GM12872 (cell line): ENCODE measurements at regions not wholly inside any gene's neighbourhood (a gene's known extent, or its start where the extent isn't known, plus 50 kb on each side); places are given as distances from the start of the nearest gene placed in this dataset.

Experiments
- TF ChIP-seq, protein P1 (sequence below): IDR thresholded peaks from 3 replicates; pipeline ENCODE4 v1.5.1; 2011; ENCODE audit warnings: low read depth, mild to moderate bottlenecking, low read length, moderate library complexity; ENCODE audit not compliant: insufficient read depth

DNA sequence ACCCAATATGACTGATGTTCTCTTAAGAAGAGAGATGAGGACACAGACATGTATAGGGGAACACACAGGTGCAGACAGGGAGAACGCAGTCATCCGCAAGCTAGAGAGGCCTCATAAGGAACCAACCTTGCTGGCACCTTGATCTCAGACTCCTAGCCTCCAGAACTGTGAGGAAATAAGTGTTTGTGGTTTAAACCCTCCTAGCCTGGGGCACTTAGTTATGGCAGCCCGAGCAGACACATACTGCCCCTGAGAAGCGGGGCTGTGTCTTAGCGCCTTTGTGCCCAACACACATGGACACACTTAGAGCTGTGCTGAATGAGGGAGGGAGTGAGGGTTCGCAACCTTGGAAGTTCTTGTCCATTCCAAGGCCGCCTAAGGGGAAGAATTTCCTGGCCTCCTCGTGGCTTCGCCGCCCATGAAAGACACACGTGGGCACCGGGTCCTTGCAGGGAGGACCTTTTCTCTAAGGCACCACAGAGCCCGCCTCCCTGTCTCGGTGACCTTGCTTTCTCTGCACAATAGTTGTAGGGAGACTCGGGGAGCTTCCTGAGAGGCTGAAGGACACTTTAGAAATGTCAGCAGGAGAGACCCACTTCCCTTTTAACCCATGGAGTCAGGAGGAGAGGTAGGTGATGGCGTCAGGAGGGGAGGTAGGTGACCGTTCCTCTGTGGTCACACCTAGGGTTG is 224.5 kb upstream of the HDAC4 start:
- TF ChIP-seq, protein P1, sequence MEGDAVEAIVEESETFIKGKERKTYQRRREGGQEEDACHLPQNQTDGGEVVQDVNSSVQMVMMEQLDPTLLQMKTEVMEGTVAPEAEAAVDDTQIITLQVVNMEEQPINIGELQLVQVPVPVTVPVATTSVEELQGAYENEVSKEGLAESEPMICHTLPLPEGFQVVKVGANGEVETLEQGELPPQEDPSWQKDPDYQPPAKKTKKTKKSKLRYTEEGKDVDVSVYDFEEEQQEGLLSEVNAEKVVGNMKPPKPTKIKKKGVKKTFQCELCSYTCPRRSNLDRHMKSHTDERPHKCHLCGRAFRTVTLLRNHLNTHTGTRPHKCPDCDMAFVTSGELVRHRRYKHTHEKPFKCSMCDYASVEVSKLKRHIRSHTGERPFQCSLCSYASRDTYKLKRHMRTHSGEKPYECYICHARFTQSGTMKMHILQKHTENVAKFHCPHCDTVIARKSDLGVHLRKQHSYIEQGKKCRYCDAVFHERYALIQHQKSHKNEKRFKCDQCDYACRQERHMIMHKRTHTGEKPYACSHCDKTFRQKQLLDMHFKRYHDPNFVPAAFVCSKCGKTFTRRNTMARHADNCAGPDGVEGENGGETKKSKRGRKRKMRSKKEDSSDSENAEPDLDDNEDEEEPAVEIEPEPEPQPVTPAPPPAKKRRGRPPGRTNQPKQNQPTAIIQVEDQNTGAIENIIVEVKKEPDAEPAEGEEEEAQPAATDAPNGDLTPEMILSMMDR = no peak

DNA sequence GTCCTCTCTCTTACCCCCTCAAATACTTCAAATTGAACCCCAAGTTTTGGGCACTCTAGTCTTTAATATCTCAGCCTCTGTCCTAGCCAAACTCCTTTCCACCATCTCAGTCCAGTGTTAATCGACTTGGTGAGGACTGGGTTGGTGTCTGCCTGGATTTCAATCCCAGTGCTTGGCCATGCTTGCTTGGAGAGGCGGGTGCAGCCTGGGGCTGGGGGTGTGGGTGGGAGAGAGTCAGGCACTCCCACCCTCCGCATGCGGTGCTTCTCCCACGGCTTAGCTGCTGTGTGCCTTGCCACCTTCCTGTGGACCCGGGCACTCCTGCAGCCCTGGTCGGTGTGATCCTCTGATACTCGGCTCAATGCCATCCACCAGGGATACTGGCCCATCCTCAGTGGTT is 220.8 kb upstream of the HDAC4 start:
- TF ChIP-seq, protein P1 = no peak

DNA sequence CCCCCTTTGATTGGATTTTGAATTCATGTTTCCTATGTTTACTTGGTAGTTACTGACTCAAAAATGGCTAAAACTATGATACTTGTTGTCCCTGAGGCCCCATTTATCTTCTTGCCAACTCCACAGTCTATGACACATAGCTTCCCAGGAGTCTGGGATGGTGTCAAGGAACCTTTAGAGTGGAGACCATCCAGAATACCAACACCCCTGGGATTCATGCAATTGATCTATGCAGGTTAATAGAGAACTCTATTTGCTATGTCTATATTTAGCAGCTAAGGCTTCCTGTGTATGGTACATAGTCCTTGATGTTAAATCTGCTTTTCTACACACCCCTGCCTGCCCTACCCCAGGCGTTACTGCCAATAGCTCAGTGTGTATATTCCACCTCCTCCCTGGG is 218.5 kb upstream of the HDAC4 start:
- TF ChIP-seq, protein P1 = no peak

DNA sequence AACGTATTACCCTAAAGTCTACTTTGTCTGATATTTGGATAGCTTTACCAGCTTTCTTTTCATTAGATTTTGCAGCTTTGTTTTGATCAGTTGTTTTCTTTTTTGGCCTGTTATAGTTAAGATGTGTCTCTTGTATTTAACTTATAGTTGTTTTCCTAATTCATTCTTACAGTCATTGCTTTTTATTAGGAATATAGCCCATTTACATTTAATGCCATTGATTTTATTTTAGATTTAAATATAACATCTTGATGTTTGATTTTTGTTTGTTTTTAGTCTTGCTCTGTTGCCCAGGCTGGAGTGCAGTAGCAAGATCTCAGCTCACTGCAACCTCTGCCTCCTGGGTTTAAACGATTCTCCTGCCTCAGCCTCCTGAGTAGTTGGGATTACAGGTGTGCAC is 215.9 kb upstream of the HDAC4 start:
- TF ChIP-seq, protein P1 = no peak

DNA sequence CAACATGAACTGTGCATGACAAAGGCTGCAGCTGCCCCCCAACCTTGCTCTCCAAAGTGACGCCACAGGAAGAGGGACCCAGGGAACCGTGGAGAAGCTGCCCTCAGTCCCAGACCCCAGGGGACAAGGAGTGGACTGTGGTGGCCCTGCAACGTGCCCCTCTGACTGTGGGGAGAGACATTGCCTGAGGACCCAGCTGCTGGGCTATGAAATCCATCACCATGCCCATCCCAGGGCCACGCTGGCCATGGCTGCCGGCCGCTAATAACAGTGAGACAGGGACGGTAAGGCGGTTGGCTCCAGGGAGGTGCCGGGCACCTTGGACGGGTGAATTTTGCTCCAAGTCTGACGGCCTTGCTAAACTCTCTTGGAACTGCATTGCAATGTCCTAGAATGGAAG is 211.3 kb upstream of the HDAC4 start:
- TF ChIP-seq, protein P1 = no peak

DNA sequence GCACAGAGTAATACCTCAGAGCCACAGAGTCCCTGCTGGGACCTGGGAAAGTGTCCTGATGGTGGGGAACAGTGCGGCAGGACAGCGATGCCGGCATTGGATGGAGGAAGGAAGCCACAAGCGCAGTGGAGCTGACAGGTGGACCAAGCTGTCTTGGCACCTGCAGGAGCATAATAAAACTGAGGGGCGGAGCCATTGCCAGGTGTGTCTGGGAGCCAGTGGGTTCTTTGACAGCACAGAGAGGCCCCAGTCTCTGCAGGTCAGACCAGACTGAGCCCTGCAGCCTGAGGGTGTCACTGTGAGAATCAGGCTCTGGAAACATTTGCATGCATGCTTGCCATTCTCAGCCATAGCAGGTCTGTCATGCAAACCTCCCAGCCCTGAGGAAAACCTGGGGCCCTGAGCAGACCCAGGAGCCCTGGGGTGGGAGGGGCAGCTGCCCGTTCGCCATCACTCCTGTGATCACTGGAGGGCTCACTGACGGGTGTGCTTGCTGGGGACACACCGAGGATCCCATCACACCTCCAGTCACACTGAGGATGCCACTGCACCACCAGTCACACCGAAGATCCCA is 210.5 kb upstream of the HDAC4 start:
- TF ChIP-seq, protein P1 = no peak

DNA sequence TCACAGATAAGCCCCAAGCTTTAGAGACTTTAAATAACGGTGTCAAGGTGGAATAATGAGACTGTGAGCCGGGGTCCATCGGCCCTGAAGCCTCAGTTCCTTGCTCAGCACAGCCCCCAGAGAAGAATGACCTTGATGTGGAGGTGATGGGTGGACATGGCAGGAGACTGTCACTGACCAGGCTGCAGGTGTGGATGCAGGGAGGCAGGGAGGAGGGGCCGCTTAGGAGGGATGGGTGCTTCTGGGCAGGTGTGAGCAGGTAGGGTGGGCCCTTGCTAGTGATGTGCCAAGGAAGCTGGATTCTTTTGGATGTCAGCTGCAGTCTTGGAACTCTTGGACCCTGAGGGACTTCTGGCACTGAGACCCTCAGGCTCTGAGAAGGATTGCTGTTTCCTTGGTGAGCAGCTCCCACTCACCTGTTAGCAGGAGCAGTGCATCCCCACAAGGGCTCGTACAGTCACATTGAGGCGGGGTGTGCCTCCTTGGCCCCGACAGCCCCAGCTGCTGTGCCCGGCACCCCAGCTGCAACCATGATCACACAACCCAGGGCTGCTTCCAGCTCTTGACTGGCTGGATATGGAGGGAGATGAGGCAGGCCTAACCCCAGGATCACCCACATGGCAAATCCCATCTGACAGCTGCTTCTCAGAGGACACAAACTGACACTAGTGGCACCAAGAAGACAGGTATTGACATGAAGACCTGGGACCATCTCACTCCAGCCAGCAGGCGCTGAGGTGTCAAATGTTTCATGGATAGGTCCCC is 209.8 kb upstream of the HDAC4 start:
- TF ChIP-seq, protein P1 = no peak
